Mesenchymal stem cell (in vitro differentiated cells and primary cell): ENCODE measurements at regions not wholly inside any gene's neighbourhood (a gene's known extent, or its start where the extent isn't known, plus 50 kb on each side); places are given as distances from the start of the nearest gene placed in this dataset.
A peak's percentile ranks its signal among the peaks of the same experiment; 100 is the strongest.

ENCODE experiments used
- DNase-seq: peaks from one replicate; pipeline ENCODE4 v3.0.0-alpha.2; 2013
- H2AFZ ChIP-seq: one replicate; pipeline ENCODE4 v1.6.1; 2013; ENCODE audit warnings: low read depth, mild to moderate bottlenecking, control low read depth, inconsistent platforms, low read length, moderate library complexity
- H2AK5ac ChIP-seq: 2 replicates; pipeline ENCODE4 v1.6.1; 2013; ENCODE audit warnings: low read length, moderate library complexity, mild to moderate bottlenecking, inconsistent platforms; ENCODE audit not compliant: severe bottlenecking
- H2BK120ac ChIP-seq: one replicate; pipeline ENCODE4 v1.6.1; 2013; ENCODE audit warnings: low read depth, mild to moderate bottlenecking, inconsistent platforms, low read length, moderate library complexity
- H2BK12ac ChIP-seq, 2 experiments: one replicate each; pipeline ENCODE4 v1.6.1; 2013; ENCODE audit warnings: inconsistent platforms in 2 of 2, low read length in 2 of 2, mild to moderate bottlenecking in 2 of 2, moderate library complexity in 2 of 2, control low read depth in 1 of 2
- H2BK15ac ChIP-seq: one replicate; pipeline ENCODE4 v1.6.1; 2013; ENCODE audit warnings: mild to moderate bottlenecking, low read depth, inconsistent platforms; ENCODE audit not compliant: poor library complexity, severe bottlenecking
- H2BK5ac ChIP-seq: 2 replicates; pipeline ENCODE4 v1.6.1; 2013; ENCODE audit warnings: low read depth, mild to moderate bottlenecking, low read length, control low read depth, inconsistent platforms; ENCODE audit not compliant: poor library complexity, severe bottlenecking
- H3K14ac ChIP-seq, 2 experiments: one replicate each; pipeline ENCODE4 v1.6.1; 2013; ENCODE audit warnings: inconsistent platforms in 2 of 2, low read length in 2 of 2, control low read depth in 1 of 2, mild to moderate bottlenecking in 1 of 2, moderate library complexity in 1 of 2
- H3K18ac ChIP-seq, 2 experiments: one replicate each; pipeline ENCODE4 v1.6.1; 2013; ENCODE audit warnings: inconsistent platforms in 2 of 2, low read length in 2 of 2, control low read depth in 1 of 2, low read depth in 1 of 2, mild to moderate bottlenecking in 1 of 2
- H3K23ac ChIP-seq, 2 experiments: one replicate each; pipeline ENCODE4 v1.6.1; 2013; ENCODE audit warnings: inconsistent platforms in 2 of 2, low read length in 2 of 2, mild to moderate bottlenecking in 2 of 2, moderate library complexity in 2 of 2, control low read depth in 1 of 2
- H3K27ac ChIP-seq: 2 replicates; pipeline ENCODE4 v1.5.1; 2013; ENCODE audit warnings: mild to moderate bottlenecking, moderate library complexity, low read length, control low read depth, inconsistent platforms; ENCODE audit not compliant: poor library complexity, severe bottlenecking
- H3K27me3 ChIP-seq, 2 experiments: 2 replicates each; pipeline versions ENCODE4 v1.6.1 to v1.7.0; 2013; ENCODE audit warnings: low read length in 2 of 2, mild to moderate bottlenecking in 2 of 2, moderate library complexity in 2 of 2, control low read depth in 1 of 2, inconsistent platforms in 1 of 2; ENCODE audit not compliant: control insufficient read depth in 1 of 2, insufficient read depth in 1 of 2
- H3K36me3 ChIP-seq, 2 experiments: 2 replicates each; pipeline versions ENCODE4 v1.6.1 to v1.7.0; 2013; ENCODE audit warnings: low read length in 2 of 2, control low read depth in 1 of 2, inconsistent platforms in 1 of 2, low read depth in 1 of 2, mild to moderate bottlenecking in 1 of 2; ENCODE audit not compliant: insufficient read depth in 2 of 2, control insufficient read depth in 1 of 2
- H3K4ac ChIP-seq, 2 experiments: one replicate each; pipeline ENCODE4 v1.6.1; 2013; ENCODE audit warnings: inconsistent platforms in 2 of 2, low read length in 2 of 2, mild to moderate bottlenecking in 2 of 2, moderate library complexity in 2 of 2, control low read depth in 1 of 2, low read depth in 1 of 2
- H3K4me1 ChIP-seq: 2 replicates; pipeline ENCODE4 v1.6.1; 2013; ENCODE audit warnings: low read depth, low read length, control low read depth; ENCODE audit not compliant: control insufficient read depth, insufficient read depth
- H3K4me2 ChIP-seq: 2 replicates; pipeline ENCODE4 v1.6.1; 2013; ENCODE audit warnings: low read length, mild to moderate bottlenecking, inconsistent platforms; ENCODE audit not compliant: poor library complexity, severe bottlenecking
- H3K4me3 ChIP-seq, 2 experiments: 2 replicates each; pipeline versions ENCODE4 v1.5.1 to v1.7.0; 2013; ENCODE audit warnings: low read length in 2 of 2, mild to moderate bottlenecking in 2 of 2, control low read depth in 1 of 2, low read depth in 1 of 2; ENCODE audit not compliant: insufficient read depth in 1 of 2
- H3K79me1 ChIP-seq: replicated peaks from 2 replicates; pipeline ENCODE4 v1.6.1; 2013; ENCODE audit warnings: mild to moderate bottlenecking, control low read depth, low read length, inconsistent platforms; ENCODE audit not compliant: poor library complexity, severe bottlenecking
- H3K9ac ChIP-seq: 2 replicates; pipeline ENCODE4 v1.7.0; 2013; ENCODE audit warnings: mild to moderate bottlenecking, low read length, moderate library complexity
- H3K9me3 ChIP-seq: 2 replicates; pipeline ENCODE4 v1.7.0; 2013; ENCODE audit warnings: mild to moderate bottlenecking, low read length; ENCODE audit not compliant: control insufficient read depth
- H4K8ac ChIP-seq: one replicate; pipeline ENCODE4 v1.6.1; 2013; ENCODE audit warnings: inconsistent platforms, mild to moderate bottlenecking, low read length, moderate library complexity
- H4K91ac ChIP-seq: one replicate; pipeline ENCODE4 v1.6.1; 2013; ENCODE audit warnings: mild to moderate bottlenecking, low read length, inconsistent platforms
- WGBS: methylation state at CpG from one replicate; pipeline ENCODE4 v1.1.7; 2013; ENCODE audit warnings: mixed read lengths; 5-methylcytosine and 5-hydroxymethylcytosine counted together

DNA sequence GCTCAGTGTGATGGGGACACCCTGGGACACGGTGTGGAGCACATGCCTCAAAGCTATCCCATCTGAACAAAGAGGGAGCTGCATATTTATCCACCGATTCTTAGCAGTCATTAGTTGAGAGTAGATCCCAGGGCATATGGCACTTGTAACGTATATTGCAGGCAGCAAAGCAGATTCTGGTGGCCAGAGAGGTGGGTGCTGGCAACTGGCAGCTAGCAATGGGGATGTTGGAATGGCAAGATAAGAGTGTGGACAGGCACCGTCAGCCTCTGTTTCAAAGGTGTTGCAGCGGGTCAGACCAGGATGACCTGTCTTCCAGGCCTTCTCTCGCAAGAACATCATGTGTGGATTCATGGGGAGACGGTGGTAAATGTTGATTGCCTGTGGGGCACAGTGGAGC is 54.0 kb upstream of the ADRA1D start:
- Histone ChIP-seq H3K9me3 (no peaks in the 10 kb centered on the region), H2BK12ac (no peak overlapping the region), H3K4me1 (no peaks in the 10 kb centered on the region), H4K8ac (no peak overlapping the region), H3K4me2 (no peak overlapping the region), H2BK15ac (no peak overlapping the region), H2AK5ac (no peak overlapping the region), H3K27me3 (peaks cover 3 to 26% of the 10 kb centered on the region in 2 experiments), H3K9ac (no peak overlapping the region), H3K23ac (no peak overlapping the region), H3K79me1 (no peaks in the 10 kb centered on the region), H4K91ac (no peak overlapping the region), H2AFZ (peak overlapping the region; percentile 29), H2BK120ac (no peak overlapping the region), H3K4ac (no peak overlapping the region), H3K14ac (peak overlapping the region in 1 of 2 experiments; percentile 3), H3K36me3 (no peaks in the 10 kb centered on the region), H3K18ac (no peak overlapping the region), H3K27ac (no peak overlapping the region), H3K4me3 (no peak overlapping the region), H2BK5ac (no peak overlapping the region)
- 71% methylated on average over 7 of the region's 7 CpGs for WGBS
- DNase-seq = no peak

DNA sequence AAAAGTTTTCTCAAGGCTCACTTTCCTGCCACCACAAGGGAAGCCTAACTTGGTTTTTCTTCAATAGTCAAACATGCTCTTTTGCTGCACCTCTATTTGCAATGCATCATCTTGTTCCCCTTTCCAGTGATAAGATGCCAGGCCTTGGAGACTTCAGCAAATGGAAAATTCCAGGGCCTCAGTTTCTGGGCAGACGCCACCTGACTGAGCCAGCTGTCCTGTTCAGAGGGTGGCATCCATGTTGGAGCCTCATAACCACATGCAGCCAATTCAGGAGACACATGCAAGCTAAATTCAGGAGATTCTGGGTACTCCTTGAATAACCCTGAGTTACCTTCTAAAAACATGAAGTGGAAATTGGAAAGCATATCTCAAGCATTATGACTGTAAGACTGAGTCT is 51.8 kb upstream of the ADRA1D start:
- 68% methylated on average over 1 of the region's 1 CpG for WGBS

DNA sequence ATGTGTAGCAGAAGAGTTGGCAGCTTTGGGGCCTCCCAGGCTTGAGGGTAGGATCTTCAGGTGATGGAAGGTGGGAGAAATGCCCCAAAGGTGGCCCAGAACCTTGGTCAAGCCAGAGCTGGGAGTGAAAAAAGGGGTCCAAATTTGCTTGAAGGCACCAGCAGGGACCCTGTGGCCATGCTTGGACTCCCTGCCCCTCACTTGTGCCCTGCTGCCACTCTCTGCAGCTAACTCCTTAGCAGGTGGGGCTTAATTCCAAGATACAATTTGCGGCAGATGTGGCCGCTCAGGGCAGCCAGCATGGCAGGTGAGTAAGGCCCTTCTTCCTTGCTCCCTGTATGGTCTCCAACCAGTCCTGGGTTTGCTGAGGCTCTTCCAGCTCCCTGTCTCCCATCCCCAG is 51.3 kb upstream of the ADRA1D start:
- no peak overlapping the region for H4K8ac ChIP-seq
- no peak overlapping the region for H3K14ac ChIP-seq
- no peak for DNase-seq
- no peak overlapping the region for H2BK12ac ChIP-seq
- H3K79me1 ChIP-seq = no peaks in the 10 kb centered on the region
- H4K91ac ChIP-seq = no peak overlapping the region
- H3K27ac ChIP-seq = no peak overlapping the region
- H3K4me3 ChIP-seq = no peak overlapping the region
- no peak overlapping the region for H3K18ac ChIP-seq
- no peak overlapping the region for H3K9ac ChIP-seq
- no peak overlapping the region for H2BK15ac ChIP-seq
- H3K4me2 ChIP-seq = no peak overlapping the region
- no peak overlapping the region for H3K4ac ChIP-seq
- no peak overlapping the region for H2BK5ac ChIP-seq
- no peak overlapping the region for H3K23ac ChIP-seq
- no peak overlapping the region for H2AFZ ChIP-seq
- H3K27me3 ChIP-seq = peaks cover 3 to 19% of the 10 kb centered on the region in 2 experiments
- H2BK120ac ChIP-seq = no peak overlapping the region
- WGBS = 80% methylated on average over 2 of the region's 2 CpGs
- no peaks in the 10 kb centered on the region for H3K9me3 ChIP-seq
- no peaks in the 10 kb centered on the region for H3K4me1 ChIP-seq
- H2AK5ac ChIP-seq = no peak overlapping the region
- no peaks in the 10 kb centered on the region for H3K36me3 ChIP-seq

More for the DNA sequence above, 51.8 kb upstream of the ADRA1D start:
- Histone ChIP-seq H2BK12ac (no peak overlapping the region), H3K36me3 (no peaks in the 10 kb centered on the region), H3K9ac (no peak overlapping the region), H2BK5ac (no peak overlapping the region), H3K79me1 (no peaks in the 10 kb centered on the region), H3K23ac (no peak overlapping the region), H2BK15ac (no peak overlapping the region), H3K27ac (no peak overlapping the region), H3K4ac (no peak overlapping the region), H3K4me2 (no peak overlapping the region), H4K91ac (no peak overlapping the region), H3K14ac (no peak overlapping the region), H3K4me1 (no peaks in the 10 kb centered on the region), H2AK5ac (no peak overlapping the region), H3K4me3 (no peak overlapping the region), H2BK120ac (no peak overlapping the region), H3K27me3 (peaks cover 3 to 19% of the 10 kb centered on the region in 2 experiments), H3K18ac (no peak overlapping the region), H4K8ac (no peak overlapping the region), H2AFZ (no peak overlapping the region), H3K9me3 (no peaks in the 10 kb centered on the region)
- no peak for DNase-seq

DNA sequence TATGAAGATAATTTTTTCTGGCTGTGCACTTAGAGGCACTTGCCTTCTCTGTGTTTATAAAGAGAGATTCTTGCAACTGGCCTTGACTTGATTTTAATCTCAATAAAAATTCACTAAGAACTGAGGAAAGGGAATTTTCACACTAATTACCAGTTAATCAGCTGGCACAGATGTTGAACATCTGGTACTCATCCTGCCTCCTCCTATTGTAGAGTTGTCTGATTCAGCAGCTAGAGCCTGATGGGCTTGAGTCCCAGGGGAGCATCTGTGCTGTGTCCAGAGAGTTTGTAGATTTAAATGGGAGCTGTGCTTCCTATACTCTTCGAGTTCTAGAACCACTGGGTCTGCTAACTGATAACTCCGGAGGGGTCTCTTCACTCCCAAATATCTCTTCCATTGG is 50.7 kb upstream of the ADRA1D start:
- no peak overlapping the region for H4K8ac ChIP-seq
- no peak overlapping the region for H3K23ac ChIP-seq
- WGBS = 67% methylated on average over 2 of the region's 2 CpGs
- DNase-seq = no peak
- no peaks in the 10 kb centered on the region for H3K9me3 ChIP-seq
- no peak overlapping the region for H2BK120ac ChIP-seq
- H3K14ac ChIP-seq = no peak overlapping the region
- no peak overlapping the region for H3K4ac ChIP-seq
- H2AFZ ChIP-seq = no peak overlapping the region
- no peaks in the 10 kb centered on the region for H3K4me1 ChIP-seq
- no peak overlapping the region for H3K4me2 ChIP-seq
- no peaks in the 10 kb centered on the region for H3K79me1 ChIP-seq
- H2BK5ac ChIP-seq = no peak overlapping the region
- H2AK5ac ChIP-seq = no peak overlapping the region
- no peak overlapping the region for H3K18ac ChIP-seq
- H2BK15ac ChIP-seq = no peak overlapping the region
- H3K27me3 ChIP-seq = peaks cover 3 to 19% of the 10 kb centered on the region in 2 experiments
- H3K4me3 ChIP-seq = no peak overlapping the region
- no peak overlapping the region for H3K27ac ChIP-seq
- no peak overlapping the region for H2BK12ac ChIP-seq
- H3K9ac ChIP-seq = no peak overlapping the region
- H3K36me3 ChIP-seq = no peaks in the 10 kb centered on the region
- no peak overlapping the region for H4K91ac ChIP-seq
